Stimulated activated CD4-positive, alpha-beta T cell treated with anti-CD3 and anti-CD28 coated beads, Interleukin-4, amount 100 ng/mL, for 4 hours (primary cell): ENCODE measurements at regions not wholly inside any gene's neighbourhood (a gene's known extent, or its start where the extent isn't known, plus 50 kb on each side); places are given as distances from the start of the nearest gene placed in this dataset.
"Not testable (repeated sequence)": the region's sequence is repeated elsewhere in the genome, so short reads cannot be mapped to it uniquely, and the experiment has no call there.

ENCODE experiments used
- DNase-seq, 2 experiments: peaks; one replicate each; pipeline ENCODE4 v3.0.0-alpha.2; 2020

GRCh38 chr1:8227674-8228073 is 90.2 kb upstream of the SLC45A1 start:
- not testable (repeated sequence) for DNase-seq

- no peak for DNase-seq
These were observed 91.2 kb upstream of the SLC45A1 start for GRCh38 chr1:8226747-8227146.

- DNase-seq: not testable (repeated sequence)
These were observed 91.9 kb upstream of the SLC45A1 start for GRCh38 chr1:8226024-8226423.

GRCh38 chr1:8223526-8223925 is 94.4 kb upstream of the SLC45A1 start:
- DNase-seq: no peak

GRCh38 chr1:8222789-8223188 is 95.1 kb upstream of the SLC45A1 start:
- no peak for DNase-seq

GRCh38 chr1:8219530-8219929 is 98.4 kb upstream of the SLC45A1 start:
- no peak for DNase-seq

GRCh38 chr1:8218351-8219092 is 99.4 kb upstream of the SLC45A1 start:
- no peak for DNase-seq

- DNase-seq: no peak
These were observed 100.1 kb upstream of the SLC45A1 start for GRCh38 chr1:8217809-8218208.

GRCh38 chr1:8217011-8217711 is 100.8 kb upstream of the SLC45A1 start:
- peak in 1 of 2 experiments; percentile 19 for DNase-seq

GRCh38 chr1:8216005-8216404 is 101.9 kb upstream of the SLC45A1 start:
- no peak for DNase-seq

GRCh38 chr1:8214501-8215173 is 103.3 kb upstream of the SLC45A1 start:
- DNase-seq: no peak

- DNase-seq: no peak
These were observed 104.2 kb upstream of the SLC45A1 start for GRCh38 chr1:8213676-8214075.

GRCh38 chr1:8213136-8213535 is 104.8 kb upstream of the SLC45A1 start:
- no peak for DNase-seq

- DNase-seq: no peak
These were observed 105.3 kb upstream of the SLC45A1 start for GRCh38 chr1:8212580-8213031.

- no peak for DNase-seq
These were observed 105.9 kb upstream of the SLC45A1 start for GRCh38 chr1:8211883-8212579.

- DNase-seq: no peak
These were observed 106.5 kb upstream of the SLC45A1 start for GRCh38 chr1:8211251-8211882.

- DNase-seq: no peak
These were observed 110.7 kb upstream of the SLC45A1 start for GRCh38 chr1:8207202-8207601.

- no peak for DNase-seq
These were observed 111.5 kb upstream of the SLC45A1 start for GRCh38 chr1:8206391-8206790.

GRCh38 chr1:8205771-8206170 is 112.1 kb upstream of the SLC45A1 start:
- DNase-seq: no peak

GRCh38 chr1:8204826-8205225 is 113.1 kb upstream of the SLC45A1 start:
- no peak for DNase-seq

- DNase-seq: no peak
These were observed 114.4 kb upstream of the SLC45A1 start for GRCh38 chr1:8203551-8203950.

GRCh38 chr1:8203056-8203455 is 114.9 kb upstream of the SLC45A1 start:
- no peak for DNase-seq
